Hepatocyte (in vitro differentiated cells): ENCODE measurements at regions not wholly inside any gene's neighbourhood (a gene's known extent, or its start where the extent isn't known, plus 50 kb on each side); places are given as distances from the start of the nearest gene placed in this dataset.

Source experiments
- DNase-seq: peaks from one replicate; pipeline ENCODE4 v3.0.0-alpha.2; 2016; ENCODE audit warnings: low spot score
- H2AFZ ChIP-seq: fragments of 200-600 bp; sonication (generic); 2 replicates; pipeline ENCODE4 v1.6.0; 2016; ENCODE audit warnings: antibody characterized with exemption, mild to moderate bottlenecking
- H3K27ac ChIP-seq: fragments of 200-600 bp; sonication (generic); 2 replicates; pipeline ENCODE4 v1.5.1; 2016; ENCODE audit warnings: mild to moderate bottlenecking
- H3K27me3 ChIP-seq: fragments of 200-600 bp; sonication (generic); 2 replicates; pipeline ENCODE4 v1.6.1; 2016
- H3K36me3 ChIP-seq: fragments of 200-600 bp; sonication (generic); replicated peaks from 2 replicates; pipeline ENCODE4 v1.5.1; 2016; ENCODE audit warnings: low read depth; ENCODE audit not compliant: insufficient read depth
- H3K4me1 ChIP-seq: fragments of 200-600 bp; sonication (generic); 2 replicates; pipeline ENCODE4 v1.5.1; 2016; ENCODE audit warnings: mild to moderate bottlenecking, moderate library complexity; ENCODE audit not compliant: insufficient read depth
- H3K4me2 ChIP-seq: fragments of 200-600 bp; sonication (generic); 2 replicates; pipeline ENCODE4 v1.6.0; 2016
- H3K4me3 ChIP-seq: fragments of 200-600 bp; sonication (generic); 2 replicates; pipeline ENCODE4 v1.5.1; 2016; ENCODE audit warnings: mild to moderate bottlenecking
- H3K79me2 ChIP-seq: fragments of 200-600 bp; sonication (generic); 2 replicates; pipeline ENCODE4 v1.6.0; 2017; ENCODE audit warnings: mild to moderate bottlenecking
- H3K9me2 ChIP-seq: fragments of 200-600 bp; sonication (generic); replicated peaks from 2 replicates; pipeline ENCODE4 v1.6.0; 2017; ENCODE audit warnings: mild to moderate bottlenecking; ENCODE audit not compliant: insufficient read depth
- H3K9me3 ChIP-seq: fragments of 200-600 bp; sonication (generic); 2 replicates; pipeline ENCODE4 v1.5.1; 2016; ENCODE audit warnings: low read depth, mild to moderate bottlenecking
- H4K20me1 ChIP-seq: fragments of 200-600 bp; sonication (generic); 2 replicates; pipeline ENCODE4 v1.6.0; 2016; ENCODE audit warnings: mild to moderate bottlenecking; ENCODE audit not compliant: insufficient read depth, poor library complexity, severe bottlenecking
- EZH2 ChIP-seq: fragments of 200-600 bp; sonication (generic); IDR thresholded peaks from 2 replicates; pipeline ENCODE4 v1.6.1; 2016; ENCODE audit warnings: antibody characterized with exemption, mild to moderate bottlenecking, borderline replicate concordance
- EZH2phosphoT487 ChIP-seq: fragments of 200-600 bp; sonication (generic); IDR thresholded peaks from one replicate; pipeline ENCODE4 v1.6.1; 2018; ENCODE audit warnings: antibody characterized with exemption, mild to moderate bottlenecking, low read depth, moderate library complexity; ENCODE audit not compliant: unreplicated experiment, severe bottlenecking
- WGBS: methylation state at CpG from one replicate; pipeline ENCODE4 v1.1.6; 2016; ENCODE audit warnings: low lambda C conversion rate; ENCODE audit errors: missing lambda C conversion rate; 5-methylcytosine and 5-hydroxymethylcytosine counted together
- TF ChIP-seq, protein P1 (sequence below): fragments of 200-600 bp; sonication (generic); IDR thresholded peaks from 2 replicates; pipeline ENCODE4 v1.5.1; 2016; ENCODE audit warnings: antibody characterized with exemption, mild to moderate bottlenecking; ENCODE audit not compliant: poor library complexity

DNA sequence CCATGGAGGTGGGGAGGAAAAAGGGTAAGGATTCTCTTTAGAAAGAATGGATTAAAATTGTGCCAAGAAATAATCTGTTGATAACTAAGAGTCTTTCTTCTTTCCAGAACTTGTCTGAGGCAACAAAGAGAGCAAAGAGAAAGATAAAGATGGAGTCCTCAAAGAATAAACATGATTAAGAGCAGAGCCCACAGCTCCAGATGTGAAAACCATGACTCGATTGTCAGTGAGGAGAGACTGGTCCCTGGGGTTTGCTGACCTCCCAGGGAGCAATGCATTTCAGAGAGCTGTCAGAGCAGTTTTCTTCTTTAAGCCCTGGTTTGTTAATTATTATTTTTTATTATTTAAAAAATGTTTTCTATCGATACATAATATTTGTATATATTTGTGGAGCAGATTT, 74.6 kb downstream of the TMEM100 start:
- Histone ChIP-seq H3K79me2 (no peaks in the 10 kb centered on the region), H3K36me3 (no peaks in the 10 kb centered on the region), H3K9me2 (no peaks in the 10 kb centered on the region), H3K9me3 (no peaks in the 10 kb centered on the region), H3K27ac (no peak overlapping the region), H3K4me3 (no peak overlapping the region), H3K4me1 (no peaks in the 10 kb centered on the region), H2AFZ (no peak overlapping the region), H3K27me3 (no peaks in the 10 kb centered on the region), H4K20me1 (no peaks in the 10 kb centered on the region), H3K4me2 (no peak overlapping the region)
- DNase-seq = no peak
- 62% methylated on average over 2 of the region's 2 CpGs for WGBS
- TF ChIP-seq EZH2phosphoT487 (no peak), EZH2 (no peak)
- TF ChIP-seq, protein P1, sequence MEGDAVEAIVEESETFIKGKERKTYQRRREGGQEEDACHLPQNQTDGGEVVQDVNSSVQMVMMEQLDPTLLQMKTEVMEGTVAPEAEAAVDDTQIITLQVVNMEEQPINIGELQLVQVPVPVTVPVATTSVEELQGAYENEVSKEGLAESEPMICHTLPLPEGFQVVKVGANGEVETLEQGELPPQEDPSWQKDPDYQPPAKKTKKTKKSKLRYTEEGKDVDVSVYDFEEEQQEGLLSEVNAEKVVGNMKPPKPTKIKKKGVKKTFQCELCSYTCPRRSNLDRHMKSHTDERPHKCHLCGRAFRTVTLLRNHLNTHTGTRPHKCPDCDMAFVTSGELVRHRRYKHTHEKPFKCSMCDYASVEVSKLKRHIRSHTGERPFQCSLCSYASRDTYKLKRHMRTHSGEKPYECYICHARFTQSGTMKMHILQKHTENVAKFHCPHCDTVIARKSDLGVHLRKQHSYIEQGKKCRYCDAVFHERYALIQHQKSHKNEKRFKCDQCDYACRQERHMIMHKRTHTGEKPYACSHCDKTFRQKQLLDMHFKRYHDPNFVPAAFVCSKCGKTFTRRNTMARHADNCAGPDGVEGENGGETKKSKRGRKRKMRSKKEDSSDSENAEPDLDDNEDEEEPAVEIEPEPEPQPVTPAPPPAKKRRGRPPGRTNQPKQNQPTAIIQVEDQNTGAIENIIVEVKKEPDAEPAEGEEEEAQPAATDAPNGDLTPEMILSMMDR = no peak

DNA sequence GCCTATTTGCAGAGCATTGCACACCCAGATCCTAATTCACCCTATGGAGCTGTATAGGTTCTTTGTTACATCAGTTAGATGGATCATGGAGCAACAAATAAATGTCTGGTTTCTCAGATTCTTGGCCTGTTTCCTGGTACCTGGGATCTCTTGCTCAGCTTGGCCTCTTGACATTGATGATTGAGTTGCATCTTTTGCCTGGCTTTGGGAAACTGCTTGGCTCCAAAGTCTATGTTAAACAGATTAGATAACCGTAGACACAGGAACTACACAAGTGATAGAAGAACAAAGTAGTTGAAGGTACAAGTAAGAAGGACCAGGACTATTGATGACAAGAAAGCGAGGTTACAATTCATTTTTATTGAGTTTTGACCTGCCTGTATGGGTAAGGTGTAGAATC, 77.3 kb downstream of the TMEM100 start:
- H3K9me2 ChIP-seq = no peaks in the 10 kb centered on the region
- no peak for TF ChIP-seq EZH2phosphoT487
- TF ChIP-seq, protein P1 = no peak
- TF ChIP-seq EZH2 = no peak
- no peaks in the 10 kb centered on the region for H3K9me3 ChIP-seq
- H2AFZ ChIP-seq = no peak overlapping the region
- no peak for DNase-seq
- no peaks in the 10 kb centered on the region for H4K20me1 ChIP-seq
- H3K4me3 ChIP-seq = no peak overlapping the region
- no peaks in the 10 kb centered on the region for H3K4me1 ChIP-seq
- 77% methylated on average over 2 of the region's 2 CpGs for WGBS
- no peak overlapping the region for H3K4me2 ChIP-seq
- no peaks in the 10 kb centered on the region for H3K36me3 ChIP-seq
- no peak overlapping the region for H3K27ac ChIP-seq
- H3K27me3 ChIP-seq = no peaks in the 10 kb centered on the region
- H3K79me2 ChIP-seq = no peaks in the 10 kb centered on the region

DNA sequence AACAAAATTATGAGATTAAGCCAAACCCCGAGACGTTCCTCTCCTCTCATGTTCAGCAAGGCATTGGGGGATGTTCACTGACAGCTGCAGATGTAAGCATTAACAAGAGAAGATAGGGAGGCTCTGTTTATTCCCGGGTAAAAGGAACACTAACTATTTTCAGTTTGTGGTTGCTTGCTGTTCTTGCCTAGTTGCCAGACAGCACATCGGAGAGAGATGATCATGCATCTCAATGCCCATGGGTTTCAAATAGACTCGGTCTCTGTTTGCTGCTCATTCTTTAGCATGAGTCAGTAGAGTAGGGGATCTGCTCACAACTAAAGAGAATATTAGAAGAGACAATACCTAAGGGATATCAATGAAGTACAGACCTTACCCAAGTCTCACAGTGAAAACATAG, 78.3 kb downstream of the TMEM100 start:
- H3K27me3 ChIP-seq = no peaks in the 10 kb centered on the region
- H4K20me1 ChIP-seq = no peaks in the 10 kb centered on the region
- H3K9me3 ChIP-seq = no peaks in the 10 kb centered on the region
- no peaks in the 10 kb centered on the region for H3K79me2 ChIP-seq
- H3K9me2 ChIP-seq = no peaks in the 10 kb centered on the region
- H3K27ac ChIP-seq = no peak overlapping the region
- no peak overlapping the region for H2AFZ ChIP-seq
- no peaks in the 10 kb centered on the region for H3K4me1 ChIP-seq
- H3K36me3 ChIP-seq = no peaks in the 10 kb centered on the region
- H3K4me2 ChIP-seq = no peak overlapping the region
- H3K4me3 ChIP-seq = no peak overlapping the region
- TF ChIP-seq EZH2phosphoT487 = no peak
- TF ChIP-seq, protein P1 = no peak
- TF ChIP-seq EZH2 = no peak
- WGBS = 79% methylated on average over 5 of the region's 5 CpGs
- no peak for DNase-seq

- H3K79me2 ChIP-seq = no peaks in the 10 kb centered on the region
- H3K36me3 ChIP-seq = no peaks in the 10 kb centered on the region
- no peaks in the 10 kb centered on the region for H4K20me1 ChIP-seq
- no peak for DNase-seq
- no peaks in the 10 kb centered on the region for H3K9me3 ChIP-seq
- WGBS = 47% methylated on average over 1 of the region's 1 CpG
- no peak overlapping the region for H3K4me3 ChIP-seq
- TF ChIP-seq, protein P1 = no peak
- TF ChIP-seq EZH2 (no peak), EZH2phosphoT487 (no peak)
- no peaks in the 10 kb centered on the region for H3K9me2 ChIP-seq
- H3K4me2 ChIP-seq = no peak overlapping the region
- H3K4me1 ChIP-seq = no peaks in the 10 kb centered on the region
- no peak overlapping the region for H3K27ac ChIP-seq
- H2AFZ ChIP-seq = no peak overlapping the region
- no peaks in the 10 kb centered on the region for H3K27me3 ChIP-seq
These were observed 79.9 kb downstream of the TMEM100 start for GRCh38 chr17:55642741-55643140.
